PC-9 (cell line): ENCODE measurements at regions not wholly inside any gene's neighbourhood (a gene's known extent, or its start where the extent isn't known, plus 50 kb on each side); places are given as distances from the start of the nearest gene placed in this dataset.

Experiments
- BruUV-seq: library from RNA; stranded (reverse); fragments of 400-500 nt; replicated peaks from 2 replicates; lab custom pipeline; 2021; lab: Mats Ljungman, UMichigan
- CTCF ChIA-PET: fragments of 300-600 bp; sonication (Branson Sonifier 250); formaldehyde crosslinking; loops from one replicate; lab custom pipeline; 2022; ENCODE audit warnings: antibody characterized with exemption; lab: Charles Lee
- POLR2A ChIA-PET: fragments of 300-600 bp; sonication (Branson Sonifier 250); formaldehyde crosslinking; loops from one replicate; lab custom pipeline; 2022; ENCODE audit warnings: antibody characterized with exemption; ENCODE audit not compliant: unreplicated experiment; lab: Charles Lee
- DNase-seq, 2 experiments: peaks; one replicate each; pipeline versions ENCODE4 v3.0.0 to v3.0.0-alpha.2; 2015 to 2022; ENCODE audit warnings: mixed read lengths in 1 of 2
- H2AFZ ChIP-seq: fragments of 200-600 bp; sonication (generic); 2 replicates; pipeline ENCODE4 v1.8.1; 2017; ENCODE audit warnings: antibody characterized with exemption
- H3F3A ChIP-seq: fragments of 200-600 bp; sonication (generic); 2 replicates; pipeline ENCODE4 v1.8.1; 2017; ENCODE audit warnings: antibody characterized with exemption, mild to moderate bottlenecking, low read depth; ENCODE audit not compliant: insufficient read depth
- H3K27ac ChIP-seq: fragments of 200-600 bp; sonication (generic); 2 replicates; pipeline ENCODE4 v1.6.1; 2016; ENCODE audit warnings: mixed run types
- H3K27me3 ChIP-seq: fragments of 200-600 bp; sonication (generic); 2 replicates; pipeline ENCODE4 v1.6.1; 2016; ENCODE audit warnings: low read depth, mixed run types; ENCODE audit not compliant: insufficient read depth
- H3K36me3 ChIP-seq: fragments of 200-600 bp; sonication (generic); 2 replicates; pipeline ENCODE4 v1.6.1; 2016; ENCODE audit warnings: low read depth, mixed run types
- H3K4me1 ChIP-seq: fragments of 200-600 bp; sonication (generic); replicated peaks from 2 replicates; pipeline ENCODE4 v1.6.1; 2016; ENCODE audit warnings: mixed run types; ENCODE audit not compliant: insufficient read depth
- H3K4me2 ChIP-seq: fragments of 200-600 bp; sonication (generic); 2 replicates; pipeline ENCODE4 v1.6.1; 2017; ENCODE audit warnings: mixed run types
- H3K4me3 ChIP-seq: fragments of 200-600 bp; sonication (generic); 2 replicates; pipeline ENCODE4 v1.6.1; 2016; ENCODE audit warnings: mixed run types
- H3K79me2 ChIP-seq: fragments of 200-600 bp; sonication (generic); 2 replicates; pipeline ENCODE4 v1.6.1; 2017; ENCODE audit warnings: low read depth, mixed run types
- H3K9me2 ChIP-seq: fragments of 200-600 bp; sonication (generic); 2 replicates; pipeline ENCODE4 v1.8.1; 2017; ENCODE audit warnings: mild to moderate bottlenecking; ENCODE audit not compliant: insufficient read depth
- H3K9me3 ChIP-seq: fragments of 200-600 bp; sonication (generic); 2 replicates; pipeline ENCODE4 v1.8.1; 2016; ENCODE audit warnings: low read depth; ENCODE audit not compliant: insufficient read depth
- H4K20me1 ChIP-seq: fragments of 200-600 bp; sonication (generic); 2 replicates; pipeline ENCODE4 v1.8.1; 2017; ENCODE audit not compliant: insufficient read depth
- EZH2 ChIP-seq: fragments of 200-600 bp; sonication (generic); IDR thresholded peaks from 2 replicates; pipeline ENCODE4 v1.8.0; 2017; ENCODE audit warnings: antibody characterized with exemption, low read depth
- intact Hi-C: fragments of 100-400 bp; cut with micrococcal nuclease; formaldehyde crosslinking; loops from one replicate; pipeline ENCODE4 v1.10.0; 2022; ENCODE audit not compliant: unreplicated experiment
- TF ChIP-seq, protein P1 (sequence below): fragments of 200-600 bp; sonication (generic); conservative IDR thresholded peaks from 2 replicates; pipeline ENCODE4 v1.6.1; 2017; ENCODE audit warnings: mixed run types, antibody characterized with exemption, mild to moderate bottlenecking, moderate library complexity

DNA sequence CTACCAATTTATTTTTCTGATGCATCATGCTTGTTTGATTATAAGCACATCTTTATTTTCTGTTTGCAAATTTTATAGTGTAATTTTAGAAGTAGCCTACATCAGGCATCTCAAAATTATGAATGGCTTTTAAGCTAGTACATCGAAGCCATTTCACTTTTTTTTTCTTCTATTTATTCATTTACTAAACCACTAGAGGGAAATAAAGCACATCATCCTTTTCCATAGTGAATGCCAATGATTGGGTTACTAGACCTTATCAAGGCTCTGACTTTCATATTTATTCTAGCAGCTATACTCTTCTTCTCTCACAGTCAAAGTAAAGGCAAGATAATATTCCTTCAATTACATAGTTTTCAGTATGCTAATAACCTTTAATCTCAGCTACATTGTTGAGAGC is 736.4 kb upstream of the LRFN5 start:
- H3K79me2 ChIP-seq: no peaks in the 10 kb centered on the region
- H3K9me3 ChIP-seq: no peaks in the 10 kb centered on the region
- H3K27ac ChIP-seq: no peak overlapping the region
- H2AFZ ChIP-seq: no peak overlapping the region
- H3K4me1 ChIP-seq: no peaks in the 10 kb centered on the region
- H3K4me3 ChIP-seq: no peak overlapping the region
- intact Hi-C loops: no loop called here
- H3K4me2 ChIP-seq: no peak overlapping the region
- H3K36me3 ChIP-seq: no peaks in the 10 kb centered on the region
- no peak for TF ChIP-seq EZH2
- TF ChIP-seq, protein P1, sequence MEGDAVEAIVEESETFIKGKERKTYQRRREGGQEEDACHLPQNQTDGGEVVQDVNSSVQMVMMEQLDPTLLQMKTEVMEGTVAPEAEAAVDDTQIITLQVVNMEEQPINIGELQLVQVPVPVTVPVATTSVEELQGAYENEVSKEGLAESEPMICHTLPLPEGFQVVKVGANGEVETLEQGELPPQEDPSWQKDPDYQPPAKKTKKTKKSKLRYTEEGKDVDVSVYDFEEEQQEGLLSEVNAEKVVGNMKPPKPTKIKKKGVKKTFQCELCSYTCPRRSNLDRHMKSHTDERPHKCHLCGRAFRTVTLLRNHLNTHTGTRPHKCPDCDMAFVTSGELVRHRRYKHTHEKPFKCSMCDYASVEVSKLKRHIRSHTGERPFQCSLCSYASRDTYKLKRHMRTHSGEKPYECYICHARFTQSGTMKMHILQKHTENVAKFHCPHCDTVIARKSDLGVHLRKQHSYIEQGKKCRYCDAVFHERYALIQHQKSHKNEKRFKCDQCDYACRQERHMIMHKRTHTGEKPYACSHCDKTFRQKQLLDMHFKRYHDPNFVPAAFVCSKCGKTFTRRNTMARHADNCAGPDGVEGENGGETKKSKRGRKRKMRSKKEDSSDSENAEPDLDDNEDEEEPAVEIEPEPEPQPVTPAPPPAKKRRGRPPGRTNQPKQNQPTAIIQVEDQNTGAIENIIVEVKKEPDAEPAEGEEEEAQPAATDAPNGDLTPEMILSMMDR: no peak
- H3K27me3 ChIP-seq: no peaks in the 10 kb centered on the region
- 0 out of 2 replicates have a peak, but pooled peaks cover 4% of the 10 kb centered on the region for H4K20me1 ChIP-seq
- no peaks in the 10 kb centered on the region for H3K9me2 ChIP-seq
- DNase-seq: no peak
- CTCF ChIA-PET: no interaction called here
- no TSS peak for BruUV-seq
- no peaks in the 10 kb centered on the region for H3F3A ChIP-seq
- POLR2A ChIA-PET: no interaction called here

DNA sequence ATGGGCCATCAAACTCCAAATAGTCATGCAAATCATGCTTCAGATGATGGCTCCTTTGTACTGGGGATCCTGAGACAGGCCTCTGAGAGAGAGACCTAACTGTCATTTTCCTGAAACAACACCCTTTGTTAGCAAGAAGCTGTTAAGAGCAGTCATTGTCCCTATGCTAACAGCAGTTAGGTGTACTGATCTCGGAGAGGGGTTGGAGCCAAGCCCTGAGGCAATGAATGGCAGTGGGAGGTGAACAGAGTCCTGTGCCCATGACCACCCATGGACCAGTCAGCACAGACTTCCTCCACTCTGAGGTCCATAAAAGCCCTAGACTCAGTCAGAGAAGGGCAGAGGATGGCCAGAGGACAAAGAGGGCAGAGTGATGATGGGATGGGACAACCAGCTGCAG is 747.6 kb upstream of the LRFN5 start:
- Histone ChIP-seq H3F3A (no peaks in the 10 kb centered on the region), H3K9me3 (no peaks in the 10 kb centered on the region), H2AFZ (no peak overlapping the region), H4K20me1 (no peaks in the 10 kb centered on the region), H3K27me3 (no peaks in the 10 kb centered on the region), H3K4me1 (no peaks in the 10 kb centered on the region), H3K79me2 (no peaks in the 10 kb centered on the region), H3K36me3 (no peaks in the 10 kb centered on the region), H3K4me2 (no peak overlapping the region), H3K4me3 (no peak overlapping the region), H3K9me2 (no peaks in the 10 kb centered on the region), H3K27ac (no peak overlapping the region)
- intact Hi-C loops: no loop called here
- BruUV-seq: no TSS peak
- CTCF ChIA-PET: interaction anchor here (0.6 kb wide), 1 partner anchor 372 kb away, joined by 3 read pairs; no protein-coding TSS in a partner anchor
- POLR2A ChIA-PET: no interaction called here
- DNase-seq: no peak
- TF ChIP-seq, protein P1: no peak
- TF ChIP-seq EZH2: no peak

DNA sequence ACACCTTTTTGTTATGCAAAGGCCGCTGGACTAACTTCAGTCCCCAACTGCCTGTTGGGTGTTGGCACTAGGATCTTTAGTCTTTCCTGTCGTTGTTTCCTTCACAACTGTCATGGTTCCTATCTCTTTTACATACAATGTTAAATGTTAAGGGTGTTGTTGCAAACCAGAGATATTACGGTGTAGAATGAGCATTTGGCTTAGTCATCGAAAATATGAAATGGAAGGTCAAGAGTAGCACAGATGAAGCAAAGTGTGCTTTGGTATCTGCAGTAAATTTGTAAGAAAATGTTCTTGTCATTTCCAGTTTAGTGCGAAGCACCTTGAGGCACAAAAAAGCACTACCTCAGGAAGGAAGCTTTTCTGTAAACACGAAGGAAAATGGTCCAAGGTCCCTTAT is 751.3 kb upstream of the LRFN5 start:
- Histone ChIP-seq H3K27me3 (no peaks in the 10 kb centered on the region), H2AFZ (no peak overlapping the region), H4K20me1 (no peaks in the 10 kb centered on the region), H3K9me2 (no peaks in the 10 kb centered on the region), H3K79me2 (no peaks in the 10 kb centered on the region), H3F3A (no peaks in the 10 kb centered on the region), H3K4me1 (no peaks in the 10 kb centered on the region), H3K36me3 (no peaks in the 10 kb centered on the region), H3K4me3 (no peak overlapping the region), H3K4me2 (no peak overlapping the region), H3K9me3 (no peaks in the 10 kb centered on the region), H3K27ac (no peak overlapping the region)
- POLR2A ChIA-PET: no interaction called here
- intact Hi-C loops: no loop called here
- no TSS peak for BruUV-seq
- CTCF ChIA-PET: no interaction called here
- TF ChIP-seq EZH2: no peak
- TF ChIP-seq, protein P1: no peak
- no peak for DNase-seq
